ENCODE measurements at regions not wholly inside any gene's neighbourhood (a gene's known extent, or its start where the extent isn't known, plus 50 kb on each side); places are given as distances from the start of the nearest gene placed in this dataset.

DNA sequence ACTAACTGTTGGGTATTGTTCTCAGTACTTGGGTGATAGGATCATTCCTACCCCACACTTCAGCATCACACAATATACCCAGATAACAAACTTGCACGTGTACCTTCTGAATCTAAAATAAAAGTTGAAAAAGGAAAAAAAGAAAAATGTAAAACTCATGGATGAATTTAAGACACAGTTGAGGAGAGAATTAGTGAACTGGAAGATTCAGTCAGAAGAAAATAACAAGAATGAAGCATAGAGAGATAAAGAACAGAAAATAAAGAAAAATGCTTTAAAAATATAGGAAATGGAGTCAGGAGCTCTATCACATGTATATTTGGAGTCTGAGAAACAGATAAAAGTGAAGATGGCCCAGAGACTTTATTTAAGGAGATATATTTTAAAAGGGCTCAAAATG is 90.4 kb upstream of the SALL3 start:
- TF ChIP-seq, protein P1, sequence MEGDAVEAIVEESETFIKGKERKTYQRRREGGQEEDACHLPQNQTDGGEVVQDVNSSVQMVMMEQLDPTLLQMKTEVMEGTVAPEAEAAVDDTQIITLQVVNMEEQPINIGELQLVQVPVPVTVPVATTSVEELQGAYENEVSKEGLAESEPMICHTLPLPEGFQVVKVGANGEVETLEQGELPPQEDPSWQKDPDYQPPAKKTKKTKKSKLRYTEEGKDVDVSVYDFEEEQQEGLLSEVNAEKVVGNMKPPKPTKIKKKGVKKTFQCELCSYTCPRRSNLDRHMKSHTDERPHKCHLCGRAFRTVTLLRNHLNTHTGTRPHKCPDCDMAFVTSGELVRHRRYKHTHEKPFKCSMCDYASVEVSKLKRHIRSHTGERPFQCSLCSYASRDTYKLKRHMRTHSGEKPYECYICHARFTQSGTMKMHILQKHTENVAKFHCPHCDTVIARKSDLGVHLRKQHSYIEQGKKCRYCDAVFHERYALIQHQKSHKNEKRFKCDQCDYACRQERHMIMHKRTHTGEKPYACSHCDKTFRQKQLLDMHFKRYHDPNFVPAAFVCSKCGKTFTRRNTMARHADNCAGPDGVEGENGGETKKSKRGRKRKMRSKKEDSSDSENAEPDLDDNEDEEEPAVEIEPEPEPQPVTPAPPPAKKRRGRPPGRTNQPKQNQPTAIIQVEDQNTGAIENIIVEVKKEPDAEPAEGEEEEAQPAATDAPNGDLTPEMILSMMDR (IDR thresholded peaks at IDR 0.05; ENCODE audit: low read depth, low read length, missing control alignments), result no peak
- in situ Hi-C loops (cut with HindIII; ENCODE audit: low sequenced_read_pairs), result no loop called here
- no peak for DNase-seq (ENCODE audit: low read depth)
- no peak overlapping the region for H3K4me3 ChIP-seq (ENCODE audit: low read depth, low read length)

DNA sequence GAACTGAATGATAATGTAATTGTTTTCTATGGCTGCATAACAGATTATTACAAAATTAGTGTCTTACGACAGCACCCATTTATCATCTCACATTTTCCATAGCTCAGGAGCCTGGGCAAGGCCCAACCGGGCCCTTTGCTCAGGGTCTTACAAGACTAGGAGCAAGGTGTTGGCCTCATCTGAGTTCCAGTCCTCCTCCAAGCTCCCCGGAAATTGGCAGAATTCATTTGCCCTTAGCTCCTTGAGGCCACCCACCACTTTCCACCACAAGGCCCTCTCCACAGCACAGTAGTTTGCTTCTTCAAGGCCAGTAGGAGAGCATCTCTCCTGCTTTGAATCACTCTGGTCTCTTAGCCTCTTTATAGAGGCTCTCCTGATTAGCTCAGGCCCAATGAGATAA is 89.2 kb upstream of the SALL3 start:
- DNase-seq (ENCODE audit: low read depth), result no peak
- in situ Hi-C loops (cut with HindIII; ENCODE audit: low sequenced_read_pairs), result no loop called here
- no peak overlapping the region for H3K4me3 ChIP-seq (ENCODE audit: low read depth, low read length)
- TF ChIP-seq, protein P1 (IDR thresholded peaks at IDR 0.05; ENCODE audit: low read depth, low read length, missing control alignments), result no peak

DNA sequence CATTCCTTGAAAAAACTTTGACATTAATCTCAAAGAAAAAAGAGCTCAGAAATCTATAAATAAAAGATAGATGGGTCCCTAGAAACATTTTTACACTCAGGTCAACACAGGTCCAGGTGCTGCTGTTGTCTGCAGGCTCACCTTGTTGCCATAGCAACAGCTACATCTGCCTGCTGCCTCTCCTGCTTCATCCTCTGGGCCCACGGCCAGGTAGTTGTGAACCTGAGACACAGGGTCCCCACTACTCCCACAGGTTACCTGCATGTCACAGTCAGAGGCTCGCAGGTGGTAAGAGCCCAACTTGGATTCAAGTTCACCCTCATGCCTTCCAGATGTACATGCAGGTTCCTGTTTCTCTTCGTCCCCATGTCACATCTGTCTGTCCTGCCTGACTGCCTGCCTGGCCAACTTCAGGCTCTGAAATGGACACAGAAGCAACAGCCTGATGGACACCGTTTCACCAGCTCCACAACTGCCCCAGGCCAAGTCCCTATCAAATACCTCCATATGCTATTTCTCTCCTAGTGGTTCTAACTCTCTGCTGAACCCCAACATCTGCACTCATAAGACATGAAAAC is 88.3 kb upstream of the SALL3 start:
- no peak overlapping the region for H3K4me3 ChIP-seq (ENCODE audit: low read depth, low read length)
- in situ Hi-C loops (cut with HindIII; ENCODE audit: low sequenced_read_pairs), result no loop called here
- TF ChIP-seq, protein P1 (IDR thresholded peaks at IDR 0.05; ENCODE audit: low read depth, low read length, missing control alignments), result no peak
- DNase-seq (ENCODE audit: low read depth), result no peak

DNA sequence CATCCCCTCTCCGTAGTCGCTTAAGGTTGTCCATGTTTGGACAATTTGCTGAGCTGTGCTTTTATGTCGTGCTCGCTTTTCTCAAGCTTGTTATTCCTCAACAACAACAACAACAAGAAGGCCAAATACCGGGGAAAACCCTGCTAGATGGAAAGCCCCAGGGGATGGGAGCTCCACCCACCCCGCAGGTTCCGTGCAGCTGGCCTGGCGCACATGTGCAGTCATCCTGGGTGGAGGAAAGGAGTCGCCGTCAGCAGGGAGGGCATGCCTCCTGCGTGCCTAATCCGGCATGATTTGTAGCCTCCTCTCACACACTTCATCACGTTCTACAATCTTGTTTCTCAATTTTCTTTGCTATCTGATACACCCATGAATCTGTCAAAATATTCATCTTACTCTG is 87.4 kb upstream of the SALL3 start:
- in situ Hi-C loops (cut with HindIII; ENCODE audit: low sequenced_read_pairs), result no loop called here

DNA sequence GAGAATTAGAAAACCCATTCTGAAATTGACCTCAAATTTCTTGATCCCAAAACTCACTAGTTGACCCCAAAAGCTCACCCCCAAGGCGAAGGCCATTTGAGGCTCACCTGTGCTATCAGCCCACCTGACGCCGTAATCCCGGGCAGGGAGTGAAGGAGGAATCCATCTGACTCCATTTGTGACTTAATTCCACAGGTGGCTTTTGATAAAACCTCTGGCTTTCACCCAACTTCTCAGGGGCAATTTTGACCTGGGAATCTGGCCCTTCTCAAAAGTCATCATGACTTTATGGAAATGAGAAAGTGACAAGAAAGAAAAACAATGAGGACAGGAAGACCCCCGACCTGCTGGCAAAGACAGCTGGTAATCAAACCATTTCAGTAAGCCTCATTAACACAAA is 86.9 kb upstream of the SALL3 start:
- in situ Hi-C loops (cut with HindIII; ENCODE audit: low sequenced_read_pairs), result no loop called here
- TF ChIP-seq, protein P1 (IDR thresholded peaks at IDR 0.05; ENCODE audit: low read depth, low read length, missing control alignments), result no peak
- no peak overlapping the region for H3K4me3 ChIP-seq (ENCODE audit: low read depth, low read length)
- no peak for DNase-seq (ENCODE audit: low read depth)

More for the DNA sequence above, 87.4 kb upstream of the SALL3 start:
- H3K4me3 ChIP-seq (ENCODE audit: low read depth, low read length), result no peak overlapping the region
- TF ChIP-seq, protein P1 (IDR thresholded peaks at IDR 0.05; ENCODE audit: low read depth, low read length, missing control alignments), result no peak
- no peak for DNase-seq (ENCODE audit: low read depth)

DNA sequence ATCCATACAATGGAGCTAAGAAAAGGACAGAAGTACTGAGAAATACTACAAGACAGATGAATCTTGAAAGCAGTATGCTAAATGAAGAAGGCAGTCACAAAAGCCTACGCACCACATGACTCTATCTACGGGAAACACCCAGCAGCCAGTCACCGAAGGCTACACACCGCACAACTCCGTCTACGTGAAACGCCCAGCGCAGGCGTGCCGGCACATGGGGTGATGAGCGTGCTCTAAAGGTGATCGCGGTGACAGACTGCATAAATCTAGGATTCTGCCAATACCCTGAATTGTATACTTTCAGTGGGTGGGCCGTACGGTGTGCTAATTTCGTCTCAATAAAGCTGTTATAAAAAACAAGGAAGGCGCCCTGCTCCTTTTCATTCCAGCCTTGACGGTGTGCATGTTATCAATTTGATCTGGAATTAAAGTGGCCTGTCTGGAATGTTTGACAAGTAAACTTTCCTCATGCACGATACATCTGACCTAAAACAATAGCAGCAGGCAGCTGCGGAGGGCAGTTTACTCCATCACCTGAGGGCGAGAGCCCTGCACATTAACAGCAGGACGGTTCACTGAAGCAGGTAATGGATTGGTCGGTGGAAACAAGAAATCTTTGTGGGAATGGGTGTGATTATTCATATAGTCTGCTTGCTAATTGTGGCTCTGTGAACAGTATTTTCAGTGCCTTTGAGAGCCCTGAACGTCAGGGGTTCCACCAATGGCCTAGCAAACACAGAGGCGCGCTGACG is 86.2 kb upstream of the SALL3 start:
- no peak for DNase-seq (ENCODE audit: low read depth)
- TF ChIP-seq, protein P1 (IDR thresholded peaks at IDR 0.05; ENCODE audit: low read depth, low read length, missing control alignments), result no peak
- in situ Hi-C loops (cut with HindIII; ENCODE audit: low sequenced_read_pairs), result no loop called here
- no peak overlapping the region for H3K4me3 ChIP-seq (ENCODE audit: low read depth, low read length)

Data from astrocyte of the cerebellum (primary cell).